Urothelium cell line (cell line): ENCODE measurements at regions not wholly inside any gene's neighbourhood (a gene's known extent, or its start where the extent isn't known, plus 50 kb on each side); places are given as distances from the start of the nearest gene placed in this dataset.
A peak's percentile ranks its signal among the peaks of the same experiment; 100 is the strongest.

Source experiments
- DNase-seq: peaks from one replicate; pipeline ENCODE4 v3.0.0; 2011; ENCODE audit warnings: low spot score, mixed read lengths
- FAIRE-seq: peaks from 2 replicates; lab custom pipeline; 2011; peaks lifted over from hg19 to GRCh38; lab: Jason Lieb, UNC

GRCh38 chr14:73783107-73783727 lies 68.4 kb upstream of the PTGR2 start:
- FAIRE-seq (peak; percentile 69), DNase-seq (no peak)

DNA sequence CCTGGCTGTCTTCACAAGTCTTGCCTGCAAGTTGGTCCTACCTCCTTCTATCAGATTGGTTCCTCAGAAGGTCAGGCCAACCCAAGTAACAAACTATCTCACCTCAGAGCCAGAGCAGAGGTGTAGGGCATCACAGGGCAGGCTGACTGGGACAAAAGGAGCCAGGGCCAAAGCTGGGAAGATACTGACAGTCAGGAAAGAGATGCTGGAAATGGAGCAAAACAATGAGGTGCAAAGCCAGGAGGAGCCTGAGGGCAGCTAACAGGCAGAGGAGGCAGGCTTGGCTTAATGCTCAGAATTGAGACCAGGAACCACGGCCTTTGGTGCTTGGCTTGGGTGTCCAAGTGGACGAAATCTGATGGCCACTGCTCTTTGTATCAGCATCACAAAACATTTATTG lies 68.4 kb upstream of the PNMA1 start:
- FAIRE-seq (peak; percentile 94), DNase-seq (no peak)

DNA sequence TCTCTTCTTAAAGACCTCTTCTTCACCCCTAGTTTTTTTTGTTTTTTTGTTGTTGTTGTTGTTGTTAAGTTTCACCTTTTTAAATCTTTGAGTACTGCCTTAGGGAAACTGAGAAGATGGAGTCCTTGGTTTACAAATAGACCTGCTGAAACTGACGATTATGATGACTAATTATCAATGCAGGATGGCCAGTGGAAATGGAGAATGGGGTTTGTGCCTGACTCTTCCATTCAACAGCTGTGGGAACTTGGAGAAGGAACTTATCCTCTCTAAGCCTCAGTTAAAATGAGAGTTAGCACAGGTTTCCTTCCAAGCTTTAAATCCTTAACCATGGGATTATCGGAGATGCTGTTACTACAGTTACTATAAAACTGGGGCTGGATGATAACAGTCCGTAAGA lies 66.7 kb upstream of the PNMA1 start:
- FAIRE-seq: no peak
- DNase-seq: no peak

- FAIRE-seq: peak; percentile 13
- no peak for DNase-seq
Measured at GRCh38 chr14:73780391-73780790, 66.2 kb upstream of the PNMA1 start.

GRCh38 chr14:73778736-73779135 lies 64.6 kb upstream of the PNMA1 start:
- FAIRE-seq: no peak
- no peak for DNase-seq

GRCh38 chr14:73777420-73777819 lies 63.2 kb upstream of the PNMA1 start:
- no peak for DNase-seq
- FAIRE-seq: peak; percentile 65

GRCh38 chr14:73776194-73776537 lies 62.0 kb upstream of the PNMA1 start:
- no peak for FAIRE-seq
- DNase-seq: no peak

- FAIRE-seq: no peak
- no peak for DNase-seq
Measured at GRCh38 chr14:73775339-73776193, 61.4 kb upstream of the PNMA1 start.

DNA sequence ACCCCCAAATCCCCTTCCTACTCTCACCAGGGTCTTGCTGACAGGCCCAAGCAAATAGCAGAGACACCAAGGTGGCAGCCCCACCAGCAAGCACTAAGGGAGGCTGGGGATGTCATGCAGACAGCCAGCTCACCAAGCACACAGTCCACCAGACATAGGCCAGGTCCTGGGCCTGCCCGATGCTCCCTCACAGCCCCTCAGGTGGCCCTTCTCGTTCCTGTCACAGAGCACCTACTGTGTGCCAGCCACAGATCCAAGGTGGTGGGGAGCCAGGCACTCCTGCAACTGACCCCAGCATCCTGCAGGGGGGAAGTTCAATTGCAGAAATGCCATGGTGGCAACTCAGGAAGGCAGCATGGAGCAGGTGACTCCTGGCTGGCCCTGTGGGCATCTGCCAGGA lies 60.5 kb upstream of the PNMA1 start:
- peak; percentile 61 for FAIRE-seq
- DNase-seq: no peak

DNA sequence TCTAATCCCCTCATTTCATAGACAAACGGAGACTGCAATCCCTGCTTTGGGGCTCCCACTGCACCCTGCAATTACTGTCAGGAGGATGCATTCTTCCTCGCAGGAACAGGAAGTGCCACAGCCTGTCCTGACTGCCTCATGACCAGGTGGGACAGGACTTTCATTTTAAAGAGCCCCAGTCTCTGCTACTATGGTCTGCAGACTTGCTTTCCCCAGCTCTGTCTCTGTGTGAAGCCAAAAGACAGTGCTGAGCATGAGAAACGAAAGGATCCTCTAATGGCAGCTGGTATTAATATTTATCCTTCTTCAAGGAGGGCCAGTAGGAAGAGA lies 60.0 kb upstream of the PNMA1 start:
- DNase-seq (no peak), FAIRE-seq (no peak)

GRCh38 chr14:73773441-73774240 lies 59.5 kb upstream of the PNMA1 start:
- FAIRE-seq (no peak), DNase-seq (no peak)

DNA sequence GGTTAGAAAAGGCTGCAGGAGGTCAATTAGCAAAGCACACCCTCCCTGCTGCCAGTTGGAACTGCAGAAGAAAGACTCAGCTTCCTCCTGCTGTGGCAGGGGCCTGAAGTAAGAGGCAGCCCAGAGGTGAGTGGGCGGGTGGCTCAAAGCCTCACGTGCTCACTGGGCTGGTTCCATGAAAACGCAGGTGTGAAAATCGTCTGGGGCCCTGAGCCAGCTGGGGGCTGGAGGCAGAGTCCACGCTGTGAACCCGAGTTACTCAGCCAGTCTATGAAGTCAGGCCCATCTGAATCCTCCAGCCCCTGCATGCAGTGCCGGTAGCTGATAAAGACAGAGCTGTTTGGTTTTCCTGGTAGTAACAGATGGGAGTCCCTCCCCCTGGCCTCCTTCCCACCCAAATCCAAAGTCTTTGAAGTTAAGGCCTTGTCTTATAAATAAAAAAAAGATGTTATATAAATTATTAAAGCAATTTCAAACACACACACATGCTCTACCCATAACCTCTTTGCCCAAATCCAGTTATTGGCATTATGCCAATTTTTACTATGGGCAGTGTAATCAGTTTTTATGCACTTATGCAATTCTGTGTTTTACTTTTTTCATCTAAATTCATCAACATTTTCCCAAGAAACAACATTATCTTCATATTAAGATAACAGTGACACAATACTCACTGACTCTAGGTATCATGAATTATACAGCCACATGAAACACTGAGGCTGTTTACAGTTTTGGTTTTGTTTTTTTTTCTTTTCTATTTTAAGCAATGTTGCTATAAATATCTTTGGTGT lies 57.9 kb upstream of the PNMA1 start:
- DNase-seq: no peak
- no peak for FAIRE-seq

GRCh38 chr14:73770977-73771847 lies 57.0 kb upstream of the PNMA1 start:
- FAIRE-seq: peak; percentile 27

DNA sequence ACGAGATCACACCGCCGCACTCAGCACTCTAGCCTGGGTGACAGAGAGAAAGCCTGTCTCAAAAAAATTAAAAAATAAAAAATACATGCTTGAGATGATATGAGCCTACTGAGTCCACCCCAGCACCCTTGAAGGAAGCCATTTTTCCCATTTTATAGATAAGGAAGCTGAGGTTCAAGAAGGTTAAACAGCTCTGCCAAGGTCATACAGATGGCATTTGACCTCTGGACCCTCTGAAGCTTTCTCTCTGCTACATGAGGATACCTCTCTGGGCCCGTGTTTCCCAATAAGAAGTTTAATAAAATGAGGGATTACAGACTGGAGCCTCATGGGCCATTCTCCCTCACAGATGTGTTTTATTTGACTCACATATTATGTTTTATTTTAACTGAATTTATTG lies 53.9 kb upstream of the PNMA1 start:
- FAIRE-seq (no peak), DNase-seq (no peak)

More at GRCh38 chr14:73770977-73771847, 57.0 kb upstream of the PNMA1 start:
- no peak for DNase-seq

- FAIRE-seq: no peak
- no peak for DNase-seq
Measured at GRCh38 chr14:73764406-73765280, 50.5 kb upstream of the PNMA1 start.
